Putamen (tissue), 1 donor: ENCODE measurements at regions not wholly inside any gene's neighbourhood (a gene's known extent, or its start where the extent isn't known, plus 50 kb on each side); places are given as distances from the start of the nearest gene placed in this dataset.

Experiments
- DNase-seq: peaks from one replicate; pipeline ENCODE4 v3.0.0-alpha.2; 2016; ENCODE audit warnings: low spot score

DNA sequence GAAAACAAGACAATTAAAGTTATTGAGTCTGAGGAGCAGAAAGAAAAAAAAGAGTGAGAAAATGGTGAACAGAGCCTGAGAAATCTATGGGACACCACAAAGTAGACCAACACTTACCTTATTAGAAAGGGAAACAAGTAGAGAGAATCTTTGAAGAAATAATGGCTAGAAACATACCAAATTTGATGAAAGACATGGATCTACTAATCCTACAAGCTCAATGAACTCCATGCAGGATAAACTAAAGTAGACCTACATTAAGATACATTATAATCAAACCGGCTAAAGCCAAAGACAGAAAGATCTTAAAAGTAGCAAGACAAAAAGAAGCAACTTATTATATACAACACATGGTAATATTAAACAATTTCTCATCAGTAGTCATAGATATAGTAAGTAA lies 782.3 kb upstream of the GHITM start:
- no peak for DNase-seq

DNA sequence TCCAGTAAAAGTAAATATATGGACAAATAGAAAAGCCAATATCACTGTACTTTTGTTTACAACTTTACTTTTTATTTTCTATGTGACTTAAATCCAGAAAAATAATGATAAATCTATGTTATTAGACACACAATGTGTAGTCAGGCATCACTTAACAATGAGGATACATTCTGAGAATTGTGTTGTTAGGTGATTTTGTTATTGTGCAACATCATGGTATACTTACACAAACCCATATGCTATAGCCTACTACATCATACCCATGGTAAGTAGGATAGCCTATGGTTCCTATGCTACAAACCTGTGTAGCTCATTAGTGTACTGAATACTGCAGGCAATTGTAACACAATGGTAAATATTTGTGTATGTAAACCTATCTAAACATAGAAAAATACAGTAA lies 781.7 kb upstream of the GHITM start:
- DNase-seq = no peak

- no peak for DNase-seq
Measured at GRCh38 chr10:83367036-83367435, 772.3 kb upstream of the GHITM start.

GRCh38 chr10:83371696-83372490 lies 767.4 kb upstream of the GHITM start:
- DNase-seq = no peak

GRCh38 chr10:83372646-83373045 lies 766.7 kb upstream of the GHITM start:
- no peak for DNase-seq

DNA sequence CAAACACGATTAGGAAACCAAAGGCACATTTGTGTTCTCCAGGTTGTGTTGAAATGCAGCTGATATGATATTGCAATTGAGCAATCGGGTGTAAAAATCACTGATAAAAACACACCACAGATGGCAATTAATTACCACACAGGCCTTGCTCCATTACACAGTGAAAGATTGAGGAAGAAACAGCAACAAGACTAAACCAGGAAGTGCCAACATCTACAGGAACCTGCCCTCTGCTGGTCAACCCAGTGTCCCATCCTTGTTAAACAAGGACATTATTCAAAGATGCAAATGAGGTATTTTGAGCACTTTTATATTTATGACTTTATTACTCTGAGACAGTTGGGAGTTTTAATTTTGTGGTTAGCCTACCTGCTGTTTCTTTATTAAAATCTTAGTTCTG lies 765.6 kb upstream of the GHITM start:
- no peak for DNase-seq

DNA sequence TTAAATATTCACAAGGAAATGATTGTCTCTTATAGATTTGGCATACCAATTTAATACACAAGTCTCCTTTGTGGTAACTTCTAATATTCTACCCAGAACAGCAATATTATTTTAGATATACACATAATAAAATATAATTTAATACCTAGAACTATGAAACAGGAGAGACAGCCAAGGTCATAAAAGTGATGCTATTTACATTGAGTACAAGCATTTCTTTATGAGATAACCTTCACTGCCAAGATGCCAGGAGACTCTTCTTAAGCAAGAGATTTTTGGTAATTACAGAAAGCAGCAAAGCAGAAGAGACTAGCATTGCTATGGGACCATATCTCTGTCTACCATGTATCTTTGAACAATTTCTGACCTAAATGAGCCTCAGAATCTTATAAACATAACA lies 764.6 kb upstream of the GHITM start:
- DNase-seq = no peak

- DNase-seq = no peak
Measured at GRCh38 chr10:83375274-83375673, 764.0 kb upstream of the GHITM start.

DNA sequence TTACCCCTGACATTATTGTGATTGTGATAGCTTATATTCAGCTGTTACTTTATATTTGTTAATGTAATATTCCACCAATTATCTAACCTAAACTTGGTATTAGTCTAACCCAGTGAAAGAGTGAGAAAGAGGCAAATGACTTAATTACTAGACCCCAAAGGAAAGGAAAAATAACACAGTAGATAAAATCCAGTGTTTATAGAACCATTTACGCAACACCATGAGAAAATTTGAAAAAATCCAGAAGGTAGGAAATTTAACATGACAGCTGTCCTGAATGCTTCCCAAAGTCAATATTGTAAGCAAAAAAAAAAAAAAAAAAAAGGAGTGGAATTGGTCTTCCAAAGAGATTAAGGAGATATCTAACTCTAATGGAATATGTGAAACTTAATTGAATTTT lies 741.5 kb upstream of the GHITM start:
- no peak for DNase-seq

- DNase-seq = no peak
Measured at GRCh38 chr10:83410570-83410969, 728.7 kb upstream of the GHITM start.

GRCh38 chr10:83425306-83425705 lies 714.0 kb upstream of the GHITM start:
- no peak for DNase-seq

DNA sequence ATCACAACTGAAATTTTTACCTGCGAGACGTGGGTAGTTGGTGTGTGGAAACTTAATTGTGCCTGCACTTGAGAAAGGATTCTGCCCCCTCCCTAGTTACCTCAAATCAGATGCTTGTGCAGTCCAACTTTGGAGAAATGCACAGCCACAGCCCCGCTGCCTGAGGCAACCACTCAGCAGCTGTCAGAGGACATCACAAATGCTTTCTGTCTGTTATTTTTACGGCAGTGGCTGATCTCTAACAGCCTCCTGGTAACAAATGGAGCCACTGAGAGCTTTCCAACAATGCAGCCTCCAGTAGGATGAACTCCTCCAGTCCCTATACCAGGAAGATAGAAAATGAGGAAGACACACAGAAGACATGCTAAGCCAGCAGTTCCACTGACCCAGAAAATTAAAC lies 712.2 kb upstream of the GHITM start:
- no peak for DNase-seq

DNA sequence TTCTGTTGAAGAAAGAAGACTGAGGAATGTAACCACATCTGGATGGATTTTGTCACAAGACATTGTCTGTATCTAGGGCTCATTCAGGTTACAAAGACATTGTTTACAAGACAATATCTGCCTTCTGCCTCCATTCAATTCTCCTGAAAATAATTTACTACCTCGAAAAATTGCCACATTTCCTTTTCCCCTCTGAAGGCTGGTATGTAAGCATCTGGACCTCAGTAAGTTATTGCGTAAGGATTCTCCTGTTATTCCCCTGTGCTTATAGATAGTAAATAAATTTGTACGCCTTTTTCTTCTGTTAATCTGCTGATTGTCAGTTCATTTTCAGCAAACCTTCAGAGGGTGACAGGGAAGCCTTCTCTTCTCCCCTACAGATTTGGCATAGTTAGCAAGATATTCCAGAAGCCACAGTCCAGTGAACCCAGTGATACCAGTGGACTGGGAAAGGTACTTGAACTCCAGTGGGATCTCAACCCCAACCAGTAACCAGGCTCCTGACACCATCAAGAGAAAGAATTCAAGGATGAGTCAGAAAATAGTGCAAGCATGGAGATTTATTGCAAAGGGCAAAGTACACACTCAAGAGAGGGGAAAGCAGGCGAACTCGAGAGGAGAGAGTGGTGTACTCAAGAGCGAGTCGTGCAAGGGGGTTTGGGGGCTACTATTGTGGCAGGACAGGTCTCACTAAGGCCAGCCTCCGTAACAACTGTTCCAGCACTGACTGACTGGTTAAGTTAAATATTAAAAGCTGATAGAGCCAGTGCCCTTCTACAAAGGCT lies 706.9 kb upstream of the GHITM start:
- DNase-seq = no peak

- DNase-seq = no peak
Measured at GRCh38 chr10:83433705-83434104, 705.6 kb upstream of the GHITM start.

GRCh38 chr10:83448013-83448412 lies 691.3 kb upstream of the GHITM start:
- no peak for DNase-seq

DNA sequence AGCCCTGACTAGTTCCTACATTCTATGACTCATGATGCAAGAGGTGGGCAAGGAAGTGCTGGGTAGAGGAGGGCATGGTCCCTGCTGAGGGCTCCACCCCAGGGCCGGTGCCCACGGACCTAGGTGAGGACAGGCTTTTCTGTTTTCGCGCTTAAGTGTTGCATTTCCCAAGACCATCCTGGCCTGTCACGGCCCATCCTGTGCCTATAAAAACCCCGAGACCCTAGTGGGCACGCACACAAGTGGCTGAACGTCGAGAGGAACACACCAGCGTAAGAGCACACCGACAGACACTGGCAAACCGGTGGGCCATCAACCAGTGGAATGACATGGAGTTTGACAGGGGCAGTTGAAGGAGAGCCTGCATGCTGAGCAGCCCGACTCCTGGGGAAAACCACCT lies 680.7 kb upstream of the GHITM start:
- no peak for DNase-seq

DNA sequence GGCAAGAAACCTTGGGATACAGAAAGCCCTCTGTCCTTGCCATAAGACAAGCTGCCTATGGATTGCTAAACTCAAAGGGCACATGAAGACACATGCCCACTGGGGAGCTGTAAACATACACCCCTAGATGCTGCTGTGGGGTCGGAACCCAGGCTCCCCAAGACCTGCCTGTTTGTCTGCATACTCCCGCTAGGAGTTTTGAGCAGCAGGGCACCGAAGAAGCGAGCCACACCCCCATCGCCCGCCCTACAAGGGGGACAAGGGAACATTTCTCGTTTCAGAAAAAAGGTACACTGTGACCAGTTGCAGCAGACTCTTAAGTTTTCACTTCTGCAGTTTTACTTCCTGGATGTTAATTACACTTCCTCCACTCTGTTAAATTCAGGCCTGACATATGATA lies 680.2 kb upstream of the GHITM start:
- no peak for DNase-seq

- no peak for DNase-seq
Measured at GRCh38 chr10:83469728-83470331, 669.5 kb upstream of the GHITM start.

GRCh38 chr10:83476211-83476610 lies 663.1 kb upstream of the GHITM start:
- DNase-seq = no peak

GRCh38 chr10:83489161-83489560 lies 650.1 kb upstream of the GHITM start:
- DNase-seq = no peak

DNA sequence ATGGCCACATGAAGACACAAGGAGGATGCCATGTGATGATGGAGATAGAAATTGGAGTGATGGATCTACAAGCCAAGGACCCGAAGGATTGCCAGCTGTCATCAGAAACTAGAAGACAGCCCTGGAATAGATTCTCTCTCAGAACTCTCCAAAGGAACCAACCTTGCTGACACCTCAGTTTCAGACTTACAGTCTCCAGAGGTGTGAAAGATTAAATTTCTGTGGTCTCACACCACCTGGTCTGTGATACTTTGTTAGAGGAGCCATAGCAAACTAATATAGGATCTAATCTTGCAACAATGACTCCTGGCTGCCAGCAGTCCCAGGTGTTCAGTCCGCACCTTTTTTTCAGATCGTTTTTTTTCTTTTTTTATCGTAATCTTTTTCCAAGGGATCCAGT lies 647.3 kb upstream of the GHITM start:
- DNase-seq = no peak

DNA sequence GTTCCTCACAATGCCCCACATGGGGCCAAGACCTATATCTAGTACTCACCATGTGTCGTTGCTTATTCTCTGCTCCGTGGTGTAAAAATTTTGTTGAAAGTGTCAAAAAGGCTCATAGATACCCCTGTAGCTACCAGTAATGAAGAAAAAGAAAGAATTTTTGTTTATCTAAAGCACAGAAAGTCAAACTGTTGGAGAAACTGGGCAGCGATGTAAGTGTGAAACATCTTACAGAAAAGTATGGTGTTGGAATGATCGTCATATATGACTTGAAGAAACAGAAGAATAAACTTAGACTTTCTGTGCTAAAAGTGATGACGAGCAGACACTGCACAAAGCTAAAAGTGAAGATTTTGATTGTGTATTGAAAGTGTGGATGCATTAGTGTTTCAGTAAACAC lies 626.6 kb upstream of the GHITM start:
- DNase-seq = no peak

- no peak for DNase-seq
Measured at GRCh38 chr10:83515001-83515400, 624.3 kb upstream of the GHITM start.
